Breast epithelium (tissue), 4 donors: ENCODE measurements at regions not wholly inside any gene's neighbourhood (a gene's known extent, or its start where the extent isn't known, plus 50 kb on each side); places are given as distances from the start of the nearest gene placed in this dataset.

Experiments
- DNase-seq, 2 donors: peaks; one replicate each; pipeline ENCODE4 v3.0.0-alpha.2; 2019; ENCODE audit warnings: low spot score in 2 of 2
- H3K27ac ChIP-seq, 2 donors: fragments of 200-600 bp; sonication (generic) in 1 of 2; one replicate each; pipeline ENCODE4 v1.5.1; 2016 to 2019; ENCODE audit warnings: mild to moderate bottlenecking in 1 of 2
- H3K27me3 ChIP-seq, 2 donors: fragments of 200-600 bp; sonication (generic) in 1 of 2; one replicate each; pipeline versions ENCODE4 v1.5.1 to v1.6.0; 2017 to 2019; ENCODE audit warnings: control low read depth in 1 of 2, mild to moderate bottlenecking in 1 of 2
- H3K36me3 ChIP-seq: fragments of 200-600 bp; one replicate; pipeline ENCODE4 v1.5.1; 2019
- H3K4me1 ChIP-seq, 2 donors: fragments of 200-600 bp; sonication (generic); one replicate each; pipeline ENCODE4 v1.5.1; 2016 to 2019; ENCODE audit warnings: control low read depth in 1 of 2
- H3K4me3 ChIP-seq, 3 donors: fragments of 200-600 bp; sonication (generic); 1 replicate in 2 of 3; 2 replicates in 1 of 3; pipeline ENCODE4 v1.5.1; 2016 to 2019; ENCODE audit warnings: mild to moderate bottlenecking in 3 of 3, moderate library complexity in 2 of 3
- H3K9me3 ChIP-seq, 2 donors: fragments of 200-600 bp; sonication (generic) in 1 of 2; one replicate each; pipeline ENCODE4 v1.5.1; 2016 to 2019; ENCODE audit warnings: control low read depth in 1 of 2
- CTCF ChIP-seq, 3 donors: fragments of 450-650 bp; IDR thresholded peaks; one replicate each; pipeline ENCODE4 v1.5.1; 2016 to 2017; ENCODE audit warnings: antibody characterized with exemption in 3 of 3, mild to moderate bottlenecking in 3 of 3, moderate library complexity in 3 of 3
- POLR2A ChIP-seq: fragments of 450-650 bp; IDR thresholded peaks from one replicate; pipeline ENCODE4 v1.6.1; 2016; ENCODE audit warnings: antibody characterized with exemption, mild to moderate bottlenecking, moderate library complexity
- POLR2AphosphoS5 ChIP-seq, 3 donors: sonication (generic); formaldehyde crosslinking; IDR thresholded peaks; one replicate each; pipeline ENCODE4 v1.6.1; 2017; ENCODE audit warnings: antibody characterized with exemption in 3 of 3
- intact Hi-C: fragments of 100-400 bp; cut with DNase I; formaldehyde crosslinking; loops from one replicate; pipeline ENCODE4 v1.15.1; 2023; ENCODE audit warnings: low total_unique reads

- H3K36me3 ChIP-seq: no peaks in the 10 kb centered on the region
- intact Hi-C loops: no loop called here
- DNase-seq: no peak
- no peaks in the 10 kb centered on the region for H3K4me1 ChIP-seq
- H3K9me3 ChIP-seq: peaks cover 10 to 13% of the 10 kb centered on the region in 2 donors
- no peak overlapping the region for H3K4me3 ChIP-seq
- no peaks in the 10 kb centered on the region for H3K27me3 ChIP-seq
- no peak overlapping the region for H3K27ac ChIP-seq
- TF ChIP-seq POLR2A (no peak), CTCF (IDR thresholded peaks at IDR 0.05) (no peak), POLR2AphosphoS5 (IDR thresholded peaks at IDR 0.05) (no peak)
These were observed 504.3 kb downstream of the TFEC start for GRCh38 chr7:115526278-115526677.

- no peaks in the 10 kb centered on the region for H3K27me3 ChIP-seq
- TF ChIP-seq POLR2AphosphoS5 (IDR thresholded peaks at IDR 0.05) (no peak), POLR2A (no peak), CTCF (IDR thresholded peaks at IDR 0.05) (no peak)
- no peaks in the 10 kb centered on the region for H3K36me3 ChIP-seq
- H3K27ac ChIP-seq: no peak overlapping the region
- intact Hi-C loops: no loop called here
- no peaks in the 10 kb centered on the region for H3K4me1 ChIP-seq
- H3K4me3 ChIP-seq: no peak overlapping the region
- DNase-seq: no peak
- peaks cover 10 to 13% of the 10 kb centered on the region in 2 donors for H3K9me3 ChIP-seq
These were observed 508.4 kb downstream of the TFEC start for GRCh38 chr7:115522174-115522573.

- TF ChIP-seq CTCF (IDR thresholded peaks at IDR 0.05): no peak
- no peak for TF ChIP-seq POLR2AphosphoS5 (IDR thresholded peaks at IDR 0.05)
- TF ChIP-seq POLR2A: no peak
- DNase-seq: no peak
- Histone ChIP-seq H3K36me3 (no peaks in the 10 kb centered on the region), H3K4me1 (no peaks in the 10 kb centered on the region), H3K9me3 (no peaks in the 10 kb centered on the region), H3K27me3 (no peaks in the 10 kb centered on the region), H3K27ac (no peak overlapping the region), H3K4me3 (no peak overlapping the region)
- intact Hi-C loops: no loop called here
These were observed 514.2 kb downstream of the TFEC start for GRCh38 chr7:115516341-115516740.

GRCh38 chr7:115511330-115511729, 519.2 kb downstream of the TFEC start:
- Histone ChIP-seq H3K4me1 (no peaks in the 10 kb centered on the region), H3K27ac (no peak overlapping the region), H3K36me3 (no peaks in the 10 kb centered on the region), H3K4me3 (no peak overlapping the region), H3K9me3 (no peaks in the 10 kb centered on the region), H3K27me3 (no peaks in the 10 kb centered on the region)
- no peak for DNase-seq
- TF ChIP-seq POLR2AphosphoS5 (IDR thresholded peaks at IDR 0.05) (no peak), POLR2A (no peak), CTCF (IDR thresholded peaks at IDR 0.05) (no peak)
- intact Hi-C loops: loop anchor here (2.0 kb wide), 1 partner anchor 47 kb away; no protein-coding TSS in a partner anchor

- Histone ChIP-seq H3K27me3 (no peaks in the 10 kb centered on the region), H3K27ac (no peak overlapping the region), H3K36me3 (no peaks in the 10 kb centered on the region), H3K4me3 (no peak overlapping the region), H3K4me1 (no peaks in the 10 kb centered on the region), H3K9me3 (no peaks in the 10 kb centered on the region)
- TF ChIP-seq CTCF (IDR thresholded peaks at IDR 0.05): no peak
- TF ChIP-seq POLR2AphosphoS5 (IDR thresholded peaks at IDR 0.05): no peak
- no peak for TF ChIP-seq POLR2A
- intact Hi-C loops: no loop called here
- DNase-seq: no peak
These were observed 525.4 kb downstream of the TFEC start for GRCh38 chr7:115505136-115505535.
